Thyroid gland (tissue), 4 donors: ENCODE measurements at regions not wholly inside any gene's neighbourhood (a gene's known extent, or its start where the extent isn't known, plus 50 kb on each side); places are given as distances from the start of the nearest gene placed in this dataset.

Experiments
- POLR2A ChIP-seq, 2 donors: fragments of 450-650 bp; IDR thresholded peaks; one replicate each; pipeline ENCODE4 v1.6.1; 2017; ENCODE audit warnings: antibody characterized with exemption in 2 of 2, mild to moderate bottlenecking in 2 of 2, moderate library complexity in 1 of 2
- TF ChIP-seq, protein P1 (sequence below), 6 experiments: fragments of 200-600 bp in 3 of 6; fragments of 450-650 bp in 3 of 6; sonication (generic) in 3 of 6; IDR thresholded peaks; one replicate each; pipeline ENCODE4 v1.5.1; 2016 to 2019; ENCODE audit warnings: antibody characterized with exemption in 6 of 6, mild to moderate bottlenecking in 2 of 6, inconsistent platforms in 1 of 6, moderate library complexity in 1 of 6

DNA sequence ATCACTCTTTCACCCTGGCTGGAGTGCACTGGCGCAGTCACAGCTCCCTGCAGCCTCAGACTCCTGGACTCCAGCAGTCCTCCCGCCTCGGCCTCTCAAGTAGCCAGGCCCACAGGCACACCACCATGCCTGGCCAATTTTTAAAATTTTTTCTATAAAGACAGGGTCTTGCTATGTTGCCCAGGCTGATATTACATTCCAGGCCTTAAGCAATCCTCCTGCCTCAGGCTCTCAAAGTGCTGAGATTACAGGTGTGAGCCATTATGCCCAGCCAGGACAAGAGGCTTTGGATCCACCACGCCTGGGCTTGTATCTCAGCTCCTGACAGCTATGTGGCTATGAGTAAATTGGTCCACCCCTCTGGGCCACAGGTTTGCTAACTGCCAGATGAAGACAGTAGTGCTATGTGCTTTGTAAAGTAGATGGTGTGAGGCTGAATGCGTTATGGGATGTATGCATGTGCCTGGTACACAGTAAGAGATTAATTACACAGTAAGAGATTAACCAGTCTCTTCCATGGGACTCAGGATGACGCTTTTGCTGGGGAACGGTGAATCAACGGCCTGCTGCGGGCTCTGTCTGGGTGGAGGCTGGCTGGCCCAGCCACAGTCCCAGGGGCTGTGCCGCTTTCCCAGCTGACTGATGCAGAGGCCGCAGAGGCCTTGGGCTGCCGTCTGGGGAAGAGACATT lies 53.3 kb upstream of the NCOR2 start:
- no peak for TF ChIP-seq POLR2A (IDR thresholded peaks at IDR 0.05)
- TF ChIP-seq, protein P1, sequence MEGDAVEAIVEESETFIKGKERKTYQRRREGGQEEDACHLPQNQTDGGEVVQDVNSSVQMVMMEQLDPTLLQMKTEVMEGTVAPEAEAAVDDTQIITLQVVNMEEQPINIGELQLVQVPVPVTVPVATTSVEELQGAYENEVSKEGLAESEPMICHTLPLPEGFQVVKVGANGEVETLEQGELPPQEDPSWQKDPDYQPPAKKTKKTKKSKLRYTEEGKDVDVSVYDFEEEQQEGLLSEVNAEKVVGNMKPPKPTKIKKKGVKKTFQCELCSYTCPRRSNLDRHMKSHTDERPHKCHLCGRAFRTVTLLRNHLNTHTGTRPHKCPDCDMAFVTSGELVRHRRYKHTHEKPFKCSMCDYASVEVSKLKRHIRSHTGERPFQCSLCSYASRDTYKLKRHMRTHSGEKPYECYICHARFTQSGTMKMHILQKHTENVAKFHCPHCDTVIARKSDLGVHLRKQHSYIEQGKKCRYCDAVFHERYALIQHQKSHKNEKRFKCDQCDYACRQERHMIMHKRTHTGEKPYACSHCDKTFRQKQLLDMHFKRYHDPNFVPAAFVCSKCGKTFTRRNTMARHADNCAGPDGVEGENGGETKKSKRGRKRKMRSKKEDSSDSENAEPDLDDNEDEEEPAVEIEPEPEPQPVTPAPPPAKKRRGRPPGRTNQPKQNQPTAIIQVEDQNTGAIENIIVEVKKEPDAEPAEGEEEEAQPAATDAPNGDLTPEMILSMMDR (IDR thresholded peaks at IDR 0.05) = no peak
